ENCODE measurements at regions not wholly inside any gene's neighbourhood (a gene's known extent, or its start where the extent isn't known, plus 50 kb on each side); places are given as distances from the start of the nearest gene placed in this dataset.

DNA sequence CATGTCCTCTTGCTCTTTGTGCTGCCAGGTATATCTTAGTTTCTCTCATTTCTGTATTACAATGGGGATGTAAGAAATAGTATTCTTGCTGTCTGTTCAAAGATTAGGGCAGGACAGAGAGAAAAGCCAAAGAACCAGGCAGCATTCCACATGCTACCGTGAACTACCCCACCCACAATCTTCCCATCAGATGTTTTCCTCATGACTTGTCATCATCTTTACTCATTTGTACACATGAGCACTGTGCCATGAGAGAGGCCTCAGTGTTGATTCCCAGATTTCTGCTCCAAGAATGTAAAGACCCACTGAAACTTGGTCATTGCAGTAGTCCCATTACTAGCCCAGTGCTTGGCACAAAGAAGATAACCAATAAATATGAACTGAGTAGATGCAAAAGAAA, 354.6 kb upstream of the RASGEF1B start:
- no peak for TF ChIP-seq POLR2AphosphoS5 (IDR thresholded peaks at IDR 0.05)
- TF ChIP-seq, protein P1, sequence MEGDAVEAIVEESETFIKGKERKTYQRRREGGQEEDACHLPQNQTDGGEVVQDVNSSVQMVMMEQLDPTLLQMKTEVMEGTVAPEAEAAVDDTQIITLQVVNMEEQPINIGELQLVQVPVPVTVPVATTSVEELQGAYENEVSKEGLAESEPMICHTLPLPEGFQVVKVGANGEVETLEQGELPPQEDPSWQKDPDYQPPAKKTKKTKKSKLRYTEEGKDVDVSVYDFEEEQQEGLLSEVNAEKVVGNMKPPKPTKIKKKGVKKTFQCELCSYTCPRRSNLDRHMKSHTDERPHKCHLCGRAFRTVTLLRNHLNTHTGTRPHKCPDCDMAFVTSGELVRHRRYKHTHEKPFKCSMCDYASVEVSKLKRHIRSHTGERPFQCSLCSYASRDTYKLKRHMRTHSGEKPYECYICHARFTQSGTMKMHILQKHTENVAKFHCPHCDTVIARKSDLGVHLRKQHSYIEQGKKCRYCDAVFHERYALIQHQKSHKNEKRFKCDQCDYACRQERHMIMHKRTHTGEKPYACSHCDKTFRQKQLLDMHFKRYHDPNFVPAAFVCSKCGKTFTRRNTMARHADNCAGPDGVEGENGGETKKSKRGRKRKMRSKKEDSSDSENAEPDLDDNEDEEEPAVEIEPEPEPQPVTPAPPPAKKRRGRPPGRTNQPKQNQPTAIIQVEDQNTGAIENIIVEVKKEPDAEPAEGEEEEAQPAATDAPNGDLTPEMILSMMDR (IDR thresholded peaks at IDR 0.05; ENCODE audit: poor library complexity, severe bottlenecking), result no peak
- TF ChIP-seq, protein P2, sequence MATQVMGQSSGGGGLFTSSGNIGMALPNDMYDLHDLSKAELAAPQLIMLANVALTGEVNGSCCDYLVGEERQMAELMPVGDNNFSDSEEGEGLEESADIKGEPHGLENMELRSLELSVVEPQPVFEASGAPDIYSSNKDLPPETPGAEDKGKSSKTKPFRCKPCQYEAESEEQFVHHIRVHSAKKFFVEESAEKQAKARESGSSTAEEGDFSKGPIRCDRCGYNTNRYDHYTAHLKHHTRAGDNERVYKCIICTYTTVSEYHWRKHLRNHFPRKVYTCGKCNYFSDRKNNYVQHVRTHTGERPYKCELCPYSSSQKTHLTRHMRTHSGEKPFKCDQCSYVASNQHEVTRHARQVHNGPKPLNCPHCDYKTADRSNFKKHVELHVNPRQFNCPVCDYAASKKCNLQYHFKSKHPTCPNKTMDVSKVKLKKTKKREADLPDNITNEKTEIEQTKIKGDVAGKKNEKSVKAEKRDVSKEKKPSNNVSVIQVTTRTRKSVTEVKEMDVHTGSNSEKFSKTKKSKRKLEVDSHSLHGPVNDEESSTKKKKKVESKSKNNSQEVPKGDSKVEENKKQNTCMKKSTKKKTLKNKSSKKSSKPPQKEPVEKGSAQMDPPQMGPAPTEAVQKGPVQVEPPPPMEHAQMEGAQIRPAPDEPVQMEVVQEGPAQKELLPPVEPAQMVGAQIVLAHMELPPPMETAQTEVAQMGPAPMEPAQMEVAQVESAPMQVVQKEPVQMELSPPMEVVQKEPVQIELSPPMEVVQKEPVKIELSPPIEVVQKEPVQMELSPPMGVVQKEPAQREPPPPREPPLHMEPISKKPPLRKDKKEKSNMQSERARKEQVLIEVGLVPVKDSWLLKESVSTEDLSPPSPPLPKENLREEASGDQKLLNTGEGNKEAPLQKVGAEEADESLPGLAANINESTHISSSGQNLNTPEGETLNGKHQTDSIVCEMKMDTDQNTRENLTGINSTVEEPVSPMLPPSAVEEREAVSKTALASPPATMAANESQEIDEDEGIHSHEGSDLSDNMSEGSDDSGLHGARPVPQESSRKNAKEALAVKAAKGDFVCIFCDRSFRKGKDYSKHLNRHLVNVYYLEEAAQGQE (IDR thresholded peaks at IDR 0.05; ENCODE audit: borderline replicate concordance), result no peak
